Caco-2 (cell line): ENCODE measurements at regions not wholly inside any gene's neighbourhood (a gene's known extent, or its start where the extent isn't known, plus 50 kb on each side); places are given as distances from the start of the nearest gene placed in this dataset.

Source experiments
- BruUV-seq: library from RNA; stranded (reverse); fragments of 400-500 nt; replicated peaks from 2 replicates; lab custom pipeline; 2021; lab: Mats Ljungman, UMichigan
- CTCF ChIA-PET: fragments of 300-600 bp; sonication (Branson Sonifier 250); formaldehyde crosslinking; loops from one replicate; lab custom pipeline; 2022; ENCODE audit warnings: antibody characterized with exemption; lab: Charles Lee
- POLR2A ChIA-PET: fragments of 300-600 bp; sonication (Branson Sonifier 250); formaldehyde crosslinking; loops from one replicate; lab custom pipeline; 2022; ENCODE audit warnings: antibody characterized with exemption; lab: Charles Lee
- DNase-seq, 2 experiments: peaks; one replicate each; pipeline versions ENCODE4 v3.0.0 to v3.0.0-alpha.2; 2020 to 2022
- H3K27me3 ChIP-seq: replicated peaks from 2 replicates; pipeline ENCODE4 v1.6.0; 2011; ENCODE audit warnings: low read length; ENCODE audit not compliant: control insufficient read depth, insufficient read depth
- H3K36me3 ChIP-seq: 2 replicates; pipeline ENCODE4 v1.5.1; 2011; ENCODE audit warnings: low read length; ENCODE audit not compliant: control insufficient read depth, insufficient read depth
- H3K4me1 ChIP-seq: fragments of 250-450 bp; sonication (Bioruptor Pico); 2 replicates; pipeline ENCODE4 v1.5.1; 2020; ENCODE audit warnings: mild to moderate bottlenecking
- H3K4me3 ChIP-seq: 2 replicates; pipeline ENCODE4 v1.5.1; 2011; ENCODE audit warnings: low read depth, mild to moderate bottlenecking, control low read depth, low read length
- H3K9me3 ChIP-seq: fragments of 250-450 bp; sonication (Bioruptor Pico); 2 replicates; pipeline ENCODE4 v1.5.1; 2020; ENCODE audit warnings: mild to moderate bottlenecking, moderate library complexity
- H3K27ac Mint-ChIP-seq: one replicate; pipeline ENCODE4 v1.8.0; 2022; ENCODE audit warnings: mixed read lengths; ENCODE audit not compliant: unreplicated experiment
- H3K27me3 Mint-ChIP-seq: one replicate; pipeline ENCODE4 v1.8.0; 2022; ENCODE audit warnings: mixed read lengths; ENCODE audit not compliant: insufficient read depth, unreplicated experiment
- H3K36me3 Mint-ChIP-seq: one replicate; pipeline ENCODE4 v1.8.0; 2022; ENCODE audit warnings: mild to moderate bottlenecking, mixed read lengths; ENCODE audit not compliant: insufficient read depth, unreplicated experiment
- H3K4me1 Mint-ChIP-seq: one replicate; pipeline ENCODE4 v1.8.0; 2022; ENCODE audit warnings: low read depth, mixed read lengths; ENCODE audit not compliant: unreplicated experiment
- H3K4me3 Mint-ChIP-seq: one replicate; pipeline ENCODE4 v1.8.0; 2022; ENCODE audit warnings: mild to moderate bottlenecking, moderate library complexity, mixed read lengths; ENCODE audit not compliant: unreplicated experiment
- H3K9me3 Mint-ChIP-seq: one replicate; pipeline ENCODE4 v1.8.0; 2022; ENCODE audit warnings: mixed read lengths; ENCODE audit not compliant: unreplicated experiment
- CTCF ChIP-seq, 2 experiments: fragments of 200-600 bp in 1 of 2; IDR thresholded peaks; 1 replicate in 1 of 2; 2 replicates in 1 of 2; pipeline versions ENCODE4 v1.5.1 to v1.8.0; 2011 to 2022; ENCODE audit warnings: antibody characterized with exemption in 1 of 2, control low read depth in 1 of 2, inconsistent platforms in 1 of 2, low read depth in 1 of 2, low read length in 1 of 2, mild to moderate bottlenecking in 1 of 2, moderate library complexity in 1 of 2; ENCODE audit not compliant: insufficient read depth in 1 of 2, severe bottlenecking in 1 of 2, unreplicated experiment in 1 of 2
- intact Hi-C: fragments of 100-400 bp; cut with micrococcal nuclease; formaldehyde crosslinking; loops from one replicate; pipeline ENCODE4 v1.10.0; 2022; ENCODE audit not compliant: unreplicated experiment

DNA sequence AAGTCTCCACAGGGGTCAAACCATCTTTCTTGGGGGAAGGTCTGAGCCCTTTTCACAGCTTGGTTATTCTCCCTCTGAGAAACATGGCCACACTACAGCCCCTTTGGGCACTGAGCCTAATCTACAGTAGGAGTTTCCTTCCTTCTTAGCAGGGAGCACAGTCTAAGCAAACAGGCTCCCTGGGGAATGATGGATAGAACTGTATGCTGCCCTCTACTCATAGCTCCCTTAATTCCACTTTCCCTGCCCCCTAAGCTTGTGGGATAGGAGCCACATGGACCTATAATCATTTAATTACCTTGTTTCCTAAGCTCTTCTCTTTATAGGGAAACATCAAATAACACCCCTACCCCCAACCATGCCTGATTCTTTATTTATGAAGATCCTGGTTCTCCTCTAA lies 442.1 kb upstream of the MEX3C start:
- DNase-seq, result no peak

GRCh38 chr18:51643483-51643882 lies 446.0 kb upstream of the MEX3C start:
- ChIA-PET POLR2A (no interaction called here), CTCF (no interaction called here)
- H3K4me3 Mint-ChIP-seq, result no peak overlapping the region
- H3K27ac Mint-ChIP-seq, result no peak overlapping the region
- Histone ChIP-seq H3K27me3 (no peaks in the 10 kb centered on the region), H3K4me3 (no peak overlapping the region), H3K4me1 (no peaks in the 10 kb centered on the region), H3K9me3 (no peaks in the 10 kb centered on the region), H3K36me3 (no peaks in the 10 kb centered on the region)
- peaks cover 5% of the 10 kb centered on the region for H3K27me3 Mint-ChIP-seq
- TF ChIP-seq CTCF (IDR thresholded peaks at IDR 0.05; ENCODE audit: insufficient read depth in 1 of 2, low read depth in 1 of 2, low read length in 1 of 2, severe bottlenecking in 1 of 2, unreplicated experiment in 1 of 2), result no peak
- no peaks in the 10 kb centered on the region for H3K4me1 Mint-ChIP-seq
- intact Hi-C loops, result no loop called here
- BruUV-seq, result no TSS peak
- no peak for DNase-seq
- H3K9me3 Mint-ChIP-seq, result no peaks in the 10 kb centered on the region
- H3K36me3 Mint-ChIP-seq, result no peaks in the 10 kb centered on the region

More for the DNA sequence above, 442.1 kb upstream of the MEX3C start:
- no peak overlapping the region for H3K27ac Mint-ChIP-seq
- no peak overlapping the region for H3K4me3 Mint-ChIP-seq
- Histone ChIP-seq H3K9me3 (no peaks in the 10 kb centered on the region), H3K36me3 (no peaks in the 10 kb centered on the region), H3K27me3 (no peaks in the 10 kb centered on the region), H3K4me1 (no peaks in the 10 kb centered on the region), H3K4me3 (no peak overlapping the region)
- H3K4me1 Mint-ChIP-seq, result no peaks in the 10 kb centered on the region
- ChIA-PET POLR2A (no interaction called here), CTCF (no interaction called here)
- no TSS peak for BruUV-seq
- no peaks in the 10 kb centered on the region for H3K9me3 Mint-ChIP-seq
- intact Hi-C loops, result no loop called here
- H3K27me3 Mint-ChIP-seq, result no peaks in the 10 kb centered on the region
- no peak for TF ChIP-seq CTCF (IDR thresholded peaks at IDR 0.05; ENCODE audit: insufficient read depth in 1 of 2, low read depth in 1 of 2, low read length in 1 of 2, severe bottlenecking in 1 of 2, unreplicated experiment in 1 of 2)
- no peaks in the 10 kb centered on the region for H3K36me3 Mint-ChIP-seq

DNA sequence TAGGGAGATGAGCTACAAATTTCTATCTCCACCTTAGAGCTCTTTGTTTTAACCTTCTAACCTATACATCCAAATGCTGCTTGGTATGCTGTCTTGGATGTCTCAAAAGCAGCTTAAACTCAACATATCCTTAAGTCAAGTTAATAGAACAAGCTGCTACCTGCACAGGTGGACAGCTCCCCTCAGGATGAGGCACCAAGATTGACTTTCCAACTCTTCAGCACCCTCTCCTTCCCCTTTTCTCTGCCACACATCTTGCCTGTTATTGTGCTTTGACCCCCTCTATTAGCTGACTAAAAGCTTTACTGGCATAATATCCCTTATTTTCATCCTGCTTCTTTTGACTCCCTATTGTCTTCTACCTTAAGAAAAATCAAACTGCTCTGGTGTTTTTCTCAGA lies 448.1 kb upstream of the MEX3C start:
- CTCF ChIA-PET, result no interaction called here
- H3K27me3 ChIP-seq, result no peaks in the 10 kb centered on the region
- no peak overlapping the region for H3K4me3 Mint-ChIP-seq
- H3K36me3 Mint-ChIP-seq, result no peaks in the 10 kb centered on the region
- H3K36me3 ChIP-seq, result no peaks in the 10 kb centered on the region
- no peak for DNase-seq
- intact Hi-C loops, result no loop called here
- no TSS peak for BruUV-seq
- H3K4me1 ChIP-seq, result no peaks in the 10 kb centered on the region
- H3K9me3 ChIP-seq, result no peaks in the 10 kb centered on the region
- POLR2A ChIA-PET, result no interaction called here
- H3K27ac Mint-ChIP-seq, result no peak overlapping the region
- H3K27me3 Mint-ChIP-seq, result peaks cover 5% of the 10 kb centered on the region
- H3K9me3 Mint-ChIP-seq, result no peaks in the 10 kb centered on the region
- H3K4me1 Mint-ChIP-seq, result no peaks in the 10 kb centered on the region
- no peak overlapping the region for H3K4me3 ChIP-seq
- no peak for TF ChIP-seq CTCF (IDR thresholded peaks at IDR 0.05; ENCODE audit: insufficient read depth in 1 of 2, low read depth in 1 of 2, low read length in 1 of 2, severe bottlenecking in 1 of 2, unreplicated experiment in 1 of 2)
